Sigmoid colon (tissue), 3 donors: ENCODE measurements at regions not wholly inside any gene's neighbourhood (a gene's known extent, or its start where the extent isn't known, plus 50 kb on each side); places are given as distances from the start of the nearest gene placed in this dataset.

ENCODE experiments used
- CTCF ChIP-seq, 4 experiments: fragments of 450-650 bp in 3 of 4; fragments of 200-600 bp in 1 of 4; IDR thresholded peaks; one replicate each; pipeline ENCODE4 v1.5.1; 2016 to 2019; ENCODE audit warnings: antibody characterized with exemption in 4 of 4, mild to moderate bottlenecking in 3 of 4, moderate library complexity in 2 of 4
- POLR2A ChIP-seq, 2 donors: fragments of 450-650 bp; IDR thresholded peaks; one replicate each; pipeline ENCODE4 v1.6.1; 2016; ENCODE audit warnings: antibody characterized with exemption in 2 of 2, mild to moderate bottlenecking in 2 of 2, moderate library complexity in 2 of 2

GRCh38 chr4:33566649-33567048, 2677.7 kb downstream of the ARAP2 start:
- TF ChIP-seq POLR2A (IDR thresholded peaks at IDR 0.05) (no peak), CTCF (IDR thresholded peaks at IDR 0.05) (no peak)
